Right lobe of liver (tissue), 6 donors: ENCODE measurements at regions not wholly inside any gene's neighbourhood (a gene's known extent, or its start where the extent isn't known, plus 50 kb on each side); places are given as distances from the start of the nearest gene placed in this dataset.
A peak's percentile ranks its signal among the peaks of the same experiment; 100 is the strongest.

Experiments
- ATAC-seq, 4 donors: fragments of 200-7000 bp; cut with Tn5 transposase; one replicate each; pipeline ENCODE4 v1.9.1; 2020; ENCODE audit warnings: mild to moderate bottlenecking in 4 of 4, moderate library complexity in 4 of 4
- DNase-seq, 3 donors: peaks; one replicate each; pipeline ENCODE4 v3.0.0-alpha.2; 2020
- H3K27ac ChIP-seq, 3 donors: fragments of 200-600 bp; one replicate each; pipeline ENCODE4 v1.8.0; 2022
- H3K27me3 ChIP-seq, 2 donors: fragments of 200-600 bp; one replicate each; pipeline ENCODE4 v1.8.0; 2022
- H3K36me3 ChIP-seq, 4 donors: fragments of 200-600 bp; sonication (generic) in 1 of 4; one replicate each; pipeline versions ENCODE4 v1.5.1 to v1.8.0; 2017 to 2022; ENCODE audit warnings: control low read depth in 1 of 4
- H3K4me1 ChIP-seq, 4 donors: fragments of 200-600 bp; sonication (generic) in 1 of 4; one replicate each; pipeline versions ENCODE4 v1.5.1 to v1.8.0; 2017 to 2022; ENCODE audit warnings: control low read depth in 1 of 4
- H3K4me3 ChIP-seq, 3 donors: fragments of 200-600 bp; one replicate each; pipeline ENCODE4 v1.8.0; 2022
- H3K9me3 ChIP-seq, 4 donors: fragments of 200-600 bp; sonication (generic) in 1 of 4; one replicate each; pipeline versions ENCODE4 v1.5.1 to v1.8.0; 2017 to 2022; ENCODE audit warnings: control low read depth in 1 of 4
- POLR2A ChIP-seq: fragments of 450-650 bp; IDR thresholded peaks from one replicate; pipeline ENCODE4 v1.6.1; 2017; ENCODE audit warnings: antibody characterized with exemption, mild to moderate bottlenecking
- WGBS: methylation state at CpG from one replicate; pipeline ENCODE4 v1.1.6; 2018; ENCODE audit warnings: low coverage, low lambda C conversion rate; ENCODE audit not compliant: insufficient coverage; ENCODE audit errors: missing lambda C conversion rate; 5-methylcytosine and 5-hydroxymethylcytosine counted together
- intact Hi-C, 2 donors: fragments of 100-400 bp; cut with DNase I; formaldehyde crosslinking; loops; one replicate each; pipeline versions ENCODE4 v1.11.2 to v1.14.1; 2022
- TF ChIP-seq, protein P1 (sequence below), 4 donors: fragments of 200-600 bp in 3 of 4; fragments of 450-650 bp in 1 of 4; IDR thresholded peaks; one replicate each; pipeline versions ENCODE4 v1.5.1 to v1.8.0; 2016 to 2022; ENCODE audit warnings: antibody characterized with exemption in 4 of 4, mild to moderate bottlenecking in 2 of 4
- donor health status: DM: no; HTN: yes; CAD: no.
- donor health status: DM: no; HTN: no; CAD: no.
- donor health status: DM: no; HTN: no; CAD: no.
- donor health status: DM: no; HTN: yes; CAD: no.
- donor health status: DM: no; HTN: yes; CAD: no.

DNA sequence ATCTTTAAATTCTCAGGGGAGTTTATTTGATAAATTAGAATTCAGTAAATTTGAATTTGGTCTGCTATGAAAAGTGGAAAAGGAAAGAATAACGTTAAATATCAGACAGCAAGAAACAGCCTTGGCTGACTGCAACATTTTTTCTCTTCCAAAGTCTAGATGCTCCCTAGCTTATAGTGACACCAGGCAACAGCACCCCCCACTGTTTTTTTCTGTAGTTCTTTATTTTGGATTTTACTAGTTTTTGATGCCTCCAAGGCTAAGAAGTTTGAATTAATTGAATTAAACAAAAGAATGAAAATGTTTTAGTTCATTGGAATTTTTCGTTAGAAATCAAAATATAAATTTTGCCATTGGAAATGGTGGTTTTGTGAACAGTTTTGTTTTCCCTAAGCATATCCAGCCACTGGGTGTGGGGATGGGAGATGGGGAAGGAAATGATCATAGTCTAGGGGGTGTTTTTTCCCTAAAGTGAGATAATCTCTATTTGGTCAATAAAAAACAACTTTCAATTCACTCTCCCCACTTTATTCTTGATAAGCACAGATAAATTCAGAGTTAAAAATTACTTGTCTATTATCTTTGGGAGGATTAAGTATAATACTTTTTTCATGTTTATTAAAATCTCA lies 199.3 kb upstream of the CD180 start:
- no peak for TF ChIP-seq POLR2A
- TF ChIP-seq, protein P1, sequence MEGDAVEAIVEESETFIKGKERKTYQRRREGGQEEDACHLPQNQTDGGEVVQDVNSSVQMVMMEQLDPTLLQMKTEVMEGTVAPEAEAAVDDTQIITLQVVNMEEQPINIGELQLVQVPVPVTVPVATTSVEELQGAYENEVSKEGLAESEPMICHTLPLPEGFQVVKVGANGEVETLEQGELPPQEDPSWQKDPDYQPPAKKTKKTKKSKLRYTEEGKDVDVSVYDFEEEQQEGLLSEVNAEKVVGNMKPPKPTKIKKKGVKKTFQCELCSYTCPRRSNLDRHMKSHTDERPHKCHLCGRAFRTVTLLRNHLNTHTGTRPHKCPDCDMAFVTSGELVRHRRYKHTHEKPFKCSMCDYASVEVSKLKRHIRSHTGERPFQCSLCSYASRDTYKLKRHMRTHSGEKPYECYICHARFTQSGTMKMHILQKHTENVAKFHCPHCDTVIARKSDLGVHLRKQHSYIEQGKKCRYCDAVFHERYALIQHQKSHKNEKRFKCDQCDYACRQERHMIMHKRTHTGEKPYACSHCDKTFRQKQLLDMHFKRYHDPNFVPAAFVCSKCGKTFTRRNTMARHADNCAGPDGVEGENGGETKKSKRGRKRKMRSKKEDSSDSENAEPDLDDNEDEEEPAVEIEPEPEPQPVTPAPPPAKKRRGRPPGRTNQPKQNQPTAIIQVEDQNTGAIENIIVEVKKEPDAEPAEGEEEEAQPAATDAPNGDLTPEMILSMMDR (IDR thresholded peaks at IDR 0.05): peak; percentile 38 to 45 (median 42)
- Histone ChIP-seq H3K27me3 (no peaks in the 10 kb centered on the region), H3K4me3 (no peak overlapping the region), H3K27ac (no peak overlapping the region), H3K9me3 (no peaks in the 10 kb centered on the region), H3K36me3 (no peaks in the 10 kb centered on the region), H3K4me1 (no peaks in the 10 kb centered on the region)
- WGBS: 32% methylated on average over 2 of the region's 2 CpGs
- DNase-seq (no peak), ATAC-seq (peak; percentile 48 to 84 (median 76))
- intact Hi-C loops: no loop called here

DNA sequence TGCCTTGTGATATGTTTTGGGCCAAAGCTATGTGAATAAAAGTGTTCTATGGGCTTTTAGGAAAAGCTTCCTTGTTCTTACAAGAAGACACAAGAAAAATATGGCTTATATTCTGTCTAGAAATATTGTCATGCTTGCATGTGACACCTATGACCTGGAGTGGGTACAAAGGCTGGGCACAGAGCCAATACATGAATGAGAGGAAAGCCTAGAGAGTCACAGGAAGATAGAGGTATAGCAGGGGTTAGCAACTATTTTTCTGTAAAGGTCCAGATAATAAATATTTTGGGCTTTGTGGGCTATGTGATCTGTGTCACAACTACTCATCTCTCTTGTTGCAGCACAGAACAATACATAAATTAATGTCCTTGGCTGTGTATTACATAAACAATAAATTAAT lies 196.6 kb upstream of the CD180 start:
- no peak for DNase-seq
- no peaks in the 10 kb centered on the region for H3K9me3 ChIP-seq
- no peaks in the 10 kb centered on the region for H3K27me3 ChIP-seq
- H3K36me3 ChIP-seq: no peaks in the 10 kb centered on the region
- TF ChIP-seq, protein P1 (IDR thresholded peaks at IDR 0.05): no peak
- TF ChIP-seq POLR2A: no peak
- H3K4me1 ChIP-seq: no peaks in the 10 kb centered on the region
- intact Hi-C loops: no loop called here
- H3K27ac ChIP-seq: no peak overlapping the region
- no peak for ATAC-seq
- no peak overlapping the region for H3K4me3 ChIP-seq

DNA sequence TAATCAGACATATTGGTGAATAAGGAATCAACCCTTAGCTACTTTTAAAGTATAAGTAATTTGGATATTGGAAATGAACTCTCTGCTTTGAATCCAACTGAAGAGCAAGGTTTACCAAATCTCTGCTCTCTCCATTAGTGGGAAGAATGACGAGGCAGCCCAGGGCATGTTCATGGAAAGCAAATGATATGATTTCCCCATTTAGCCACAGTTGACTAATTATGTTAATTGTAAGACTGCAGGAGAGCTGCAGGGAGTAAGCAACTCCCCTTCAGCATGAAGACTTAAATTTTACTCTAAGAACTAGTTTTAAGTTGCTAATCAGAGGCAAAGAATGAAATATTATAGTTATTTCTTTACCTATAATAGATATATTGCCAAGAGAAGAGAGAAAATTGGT lies 194.3 kb upstream of the CD180 start:
- TF ChIP-seq POLR2A: no peak
- TF ChIP-seq, protein P1 (IDR thresholded peaks at IDR 0.05): no peak
- Histone ChIP-seq H3K27ac (no peak overlapping the region), H3K36me3 (no peaks in the 10 kb centered on the region), H3K4me1 (no peaks in the 10 kb centered on the region), H3K27me3 (no peaks in the 10 kb centered on the region), H3K4me3 (no peak overlapping the region), H3K9me3 (no peaks in the 10 kb centered on the region)
- 64% methylated on average over 1 of the region's 1 CpG for WGBS
- ATAC-seq (no peak), DNase-seq (no peak)
- intact Hi-C loops: no loop called here

DNA sequence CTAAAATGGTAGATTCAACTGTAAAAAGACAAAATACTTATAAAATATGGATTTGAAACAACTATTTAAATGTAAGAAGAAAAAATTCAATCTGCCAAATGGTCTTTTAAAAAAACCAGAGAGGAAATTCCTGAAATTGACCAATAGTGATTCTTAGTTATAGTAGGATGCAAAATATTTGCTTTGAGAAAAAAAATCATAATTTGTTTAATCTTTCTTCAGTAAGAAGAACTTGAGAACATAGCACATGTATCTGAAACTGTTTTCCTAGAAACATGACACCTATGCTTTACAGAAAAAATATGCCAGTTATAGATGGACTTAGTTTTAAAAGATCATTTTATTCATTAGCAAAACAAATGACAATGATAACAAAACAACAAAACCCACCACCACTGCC lies 186.9 kb upstream of the CD180 start:
- Histone ChIP-seq H3K4me3 (no peak overlapping the region), H3K27me3 (no peaks in the 10 kb centered on the region), H3K36me3 (no peaks in the 10 kb centered on the region), H3K9me3 (no peaks in the 10 kb centered on the region), H3K27ac (no peak overlapping the region), H3K4me1 (no peaks in the 10 kb centered on the region)
- no peak for TF ChIP-seq POLR2A
- TF ChIP-seq, protein P1 (IDR thresholded peaks at IDR 0.05): no peak
- intact Hi-C loops: no loop called here
- DNase-seq (no peak), ATAC-seq (no peak)
